MM.1S (cell line): ENCODE measurements at regions not wholly inside any gene's neighbourhood (a gene's known extent, or its start where the extent isn't known, plus 50 kb on each side); places are given as distances from the start of the nearest gene placed in this dataset.
A peak's percentile ranks its signal among the peaks of the same experiment; 100 is the strongest.
"Not testable (repeated sequence)": the region's sequence is repeated elsewhere in the genome, so short reads cannot be mapped to it uniquely, and the experiment has no call there.

ENCODE experiments used
- DNase-seq: peaks from one replicate; pipeline ENCODE4 v3.0.0-alpha.2; 2015
- H2AFZ ChIP-seq: fragments of 300-600 bp; sonication (generic); 2 replicates; pipeline ENCODE4 v1.6.0; 2016; ENCODE audit warnings: antibody characterized with exemption, low read length
- H3F3A ChIP-seq: fragments of 300-600 bp; sonication (generic); 2 replicates; pipeline ENCODE4 v1.6.1; 2016; ENCODE audit warnings: mild to moderate bottlenecking, antibody characterized with exemption, low read length, moderate library complexity, mixed read lengths; ENCODE audit not compliant: insufficient read depth
- H3K27ac ChIP-seq: fragments of 300-600 bp; sonication (generic); 2 replicates; pipeline ENCODE4 v1.5.1; 2016; ENCODE audit warnings: mild to moderate bottlenecking, low read length
- H3K27me3 ChIP-seq: fragments of 300-600 bp; sonication (generic); replicated peaks from 2 replicates; pipeline ENCODE4 v1.6.0; 2016; ENCODE audit warnings: low read length; ENCODE audit not compliant: insufficient read depth
- H3K36me3 ChIP-seq: fragments of 300-600 bp; sonication (generic); replicated peaks from 2 replicates; pipeline ENCODE4 v1.6.1; 2016; ENCODE audit warnings: mild to moderate bottlenecking, low read length, mixed read lengths; ENCODE audit not compliant: insufficient read depth
- H3K4me1 ChIP-seq: fragments of 300-600 bp; sonication (generic); 2 replicates; pipeline ENCODE4 v1.6.1; 2016; ENCODE audit warnings: low read length, mixed read lengths
- H3K4me2 ChIP-seq: fragments of 300-600 bp; sonication (generic); 2 replicates; pipeline ENCODE4 v1.6.0; 2016; ENCODE audit warnings: low read depth, low read length
- H3K4me3 ChIP-seq: fragments of 300-600 bp; sonication (generic); 2 replicates; pipeline ENCODE4 v1.5.1; 2016; ENCODE audit warnings: low read length, mixed read lengths
- H3K79me2 ChIP-seq: fragments of 300-600 bp; sonication (generic); 2 replicates; pipeline ENCODE4 v1.6.1; 2016; ENCODE audit warnings: mixed run types, low read length, mixed read lengths
- H3K9ac ChIP-seq: fragments of 300-600 bp; sonication (generic); 2 replicates; pipeline ENCODE4 v1.6.1; 2016; ENCODE audit warnings: low read length, mixed read lengths
- H3K9me2 ChIP-seq: fragments of 300-600 bp; sonication (generic); replicated peaks from 2 replicates; pipeline ENCODE4 v1.6.1; 2016; ENCODE audit warnings: mild to moderate bottlenecking, low read length, mixed read lengths; ENCODE audit not compliant: insufficient read depth
- H3K9me3 ChIP-seq: fragments of 300-600 bp; sonication (generic); replicated peaks from 2 replicates; pipeline ENCODE4 v1.6.1; 2016; ENCODE audit warnings: mild to moderate bottlenecking, low read length, mixed read lengths; ENCODE audit not compliant: insufficient read depth
- H4K20me1 ChIP-seq: fragments of 300-600 bp; sonication (generic); 2 replicates; pipeline ENCODE4 v1.6.1; 2016; ENCODE audit warnings: mild to moderate bottlenecking, low read length, moderate library complexity, mixed read lengths; ENCODE audit not compliant: insufficient read depth
- EZH2 ChIP-seq: fragments of 300-600 bp; sonication (generic); optimal IDR thresholded peaks from 2 replicates; pipeline ENCODE3; 2017; ENCODE audit warnings: low read depth, mild to moderate bottlenecking, antibody characterized with exemption, low read length, mixed read lengths
- EZH2phosphoT487 ChIP-seq: fragments of 300-600 bp; sonication (generic); IDR thresholded peaks from 2 replicates; pipeline ENCODE4 v1.6.1; 2018; ENCODE audit warnings: antibody characterized with exemption, low read length
- TF ChIP-seq, protein P1 (sequence below): fragments of 300-600 bp; sonication (generic); IDR thresholded peaks from 2 replicates; pipeline ENCODE4 v1.5.1; 2016; ENCODE audit warnings: antibody characterized with exemption, low read length, mixed read lengths

- no peaks in the 10 kb centered on the region for H3K79me2 ChIP-seq
- no peak overlapping the region for H3K4me2 ChIP-seq
- no peak overlapping the region for H3K9ac ChIP-seq
- TF ChIP-seq EZH2phosphoT487 (no peak), EZH2 (no peak)
- TF ChIP-seq, protein P1, sequence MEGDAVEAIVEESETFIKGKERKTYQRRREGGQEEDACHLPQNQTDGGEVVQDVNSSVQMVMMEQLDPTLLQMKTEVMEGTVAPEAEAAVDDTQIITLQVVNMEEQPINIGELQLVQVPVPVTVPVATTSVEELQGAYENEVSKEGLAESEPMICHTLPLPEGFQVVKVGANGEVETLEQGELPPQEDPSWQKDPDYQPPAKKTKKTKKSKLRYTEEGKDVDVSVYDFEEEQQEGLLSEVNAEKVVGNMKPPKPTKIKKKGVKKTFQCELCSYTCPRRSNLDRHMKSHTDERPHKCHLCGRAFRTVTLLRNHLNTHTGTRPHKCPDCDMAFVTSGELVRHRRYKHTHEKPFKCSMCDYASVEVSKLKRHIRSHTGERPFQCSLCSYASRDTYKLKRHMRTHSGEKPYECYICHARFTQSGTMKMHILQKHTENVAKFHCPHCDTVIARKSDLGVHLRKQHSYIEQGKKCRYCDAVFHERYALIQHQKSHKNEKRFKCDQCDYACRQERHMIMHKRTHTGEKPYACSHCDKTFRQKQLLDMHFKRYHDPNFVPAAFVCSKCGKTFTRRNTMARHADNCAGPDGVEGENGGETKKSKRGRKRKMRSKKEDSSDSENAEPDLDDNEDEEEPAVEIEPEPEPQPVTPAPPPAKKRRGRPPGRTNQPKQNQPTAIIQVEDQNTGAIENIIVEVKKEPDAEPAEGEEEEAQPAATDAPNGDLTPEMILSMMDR = no peak
- no peak overlapping the region for H2AFZ ChIP-seq
- H3K27me3 ChIP-seq = no peaks in the 10 kb centered on the region
- no peaks in the 10 kb centered on the region for H3K9me2 ChIP-seq
- no peaks in the 10 kb centered on the region for H3F3A ChIP-seq
- H3K27ac ChIP-seq = no peak overlapping the region
- H3K36me3 ChIP-seq = no peaks in the 10 kb centered on the region
- no peak overlapping the region for H3K4me3 ChIP-seq
- no peaks in the 10 kb centered on the region for H4K20me1 ChIP-seq
- H3K4me1 ChIP-seq = peaks cover 3% of the 10 kb centered on the region; the same call in 1 of the 2 replicates
- no peaks in the 10 kb centered on the region for H3K9me3 ChIP-seq
- no peak for DNase-seq
Measured at GRCh38 chr5:89330140-89330539, 447.2 kb upstream of the MEF2C start.

- TF ChIP-seq EZH2phosphoT487 = no peak
- Histone ChIP-seq H3K79me2 (no peaks in the 10 kb centered on the region), H3K27me3 (no peaks in the 10 kb centered on the region), H3F3A (no peaks in the 10 kb centered on the region), H3K9me3 (no peaks in the 10 kb centered on the region), H3K27ac (no peak overlapping the region), H3K4me3 (no peak overlapping the region), H3K4me1 (peaks cover 17% of the 10 kb centered on the region), H3K9ac (no peak overlapping the region), H3K36me3 (no peaks in the 10 kb centered on the region), H3K4me2 (no peak overlapping the region), H2AFZ (no peak overlapping the region), H4K20me1 (no peaks in the 10 kb centered on the region), H3K9me2 (no peaks in the 10 kb centered on the region)
- DNase-seq = no peak
Measured at GRCh38 chr5:89327608-89328007, 444.6 kb upstream of the MEF2C start.

DNA sequence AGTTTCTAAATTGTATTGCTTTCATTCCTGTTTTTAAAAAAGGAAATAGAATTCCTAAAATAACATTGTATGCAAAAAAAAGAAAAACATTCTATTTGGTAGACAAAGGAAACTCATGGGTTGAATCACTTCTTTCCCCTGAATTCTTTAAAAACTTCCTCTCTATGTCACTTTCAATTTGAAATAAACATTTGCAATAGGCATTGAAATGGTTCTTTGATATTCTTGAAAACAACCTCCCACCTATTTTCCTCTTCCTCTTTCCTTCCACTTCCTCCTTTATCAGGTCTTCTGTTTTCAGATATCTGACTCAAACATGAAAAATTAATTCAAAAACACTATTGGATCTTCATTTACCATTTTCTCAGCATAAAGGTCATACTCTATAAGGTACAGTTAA is 442.0 kb upstream of the MEF2C start:
- no peaks in the 10 kb centered on the region for H3K27me3 ChIP-seq
- H3K4me3 ChIP-seq = no peak overlapping the region
- no peak overlapping the region for H2AFZ ChIP-seq
- H3K4me2 ChIP-seq = peak overlapping the region; percentile 24; the same call in 1 of the 2 replicates
- no peak overlapping the region for H3K9ac ChIP-seq
- H3K9me2 ChIP-seq = no peaks in the 10 kb centered on the region
- no peaks in the 10 kb centered on the region for H3K9me3 ChIP-seq
- H4K20me1 ChIP-seq = no peaks in the 10 kb centered on the region
- TF ChIP-seq EZH2 (no peak), EZH2phosphoT487 (no peak)
- TF ChIP-seq, protein P1 = no peak
- H3K36me3 ChIP-seq = no peaks in the 10 kb centered on the region
- no peak overlapping the region for H3K27ac ChIP-seq
- no peaks in the 10 kb centered on the region for H3K79me2 ChIP-seq
- peaks cover 9% of the 10 kb centered on the region; the same call in 1 of the 2 replicates for H3F3A ChIP-seq
- no peak for DNase-seq
- peaks cover 29% of the 10 kb centered on the region for H3K4me1 ChIP-seq

GRCh38 chr5:89320421-89321277 is 437.7 kb upstream of the MEF2C start:
- H2AFZ ChIP-seq = no peak overlapping the region
- H3K27ac ChIP-seq = peak overlapping the region; percentile 74

DNA sequence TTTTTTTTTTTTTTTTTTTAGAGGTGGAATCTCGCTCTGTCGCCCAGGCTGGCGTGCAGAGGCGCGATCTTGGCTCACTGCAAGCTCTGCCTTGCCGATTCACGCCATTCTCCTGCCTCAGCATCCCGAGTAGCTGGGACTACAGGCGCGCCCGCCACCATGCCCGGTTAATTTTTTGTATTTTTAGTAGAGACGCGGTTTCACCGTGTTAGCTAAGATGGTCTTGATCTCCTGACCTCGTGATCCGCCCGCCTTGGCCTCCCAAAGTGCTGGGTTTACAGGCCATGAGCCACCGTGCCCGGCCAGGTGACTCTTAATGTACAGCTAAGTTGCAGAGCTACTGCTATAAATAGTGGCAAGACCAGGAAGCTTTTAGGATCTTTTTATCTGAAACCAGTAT is 434.9 kb upstream of the MEF2C start:
- not testable (repeated sequence) for H3K36me3 ChIP-seq, H3K9me3 ChIP-seq, H3K4me3 ChIP-seq, H2AFZ ChIP-seq, H3K27me3 ChIP-seq, H3K4me2 ChIP-seq, DNase-seq, H4K20me1 ChIP-seq, H3K9ac ChIP-seq, H3K9me2 ChIP-seq, H3K27ac ChIP-seq, H3K79me2 ChIP-seq
- H3K4me1 ChIP-seq = peaks cover 68% of the 10 kb centered on the region
- H3F3A ChIP-seq = peaks cover 38% of the 10 kb centered on the region

More at GRCh38 chr5:89320421-89321277, 437.7 kb upstream of the MEF2C start:
- H3K9me2 ChIP-seq = no peaks in the 10 kb centered on the region
- H4K20me1 ChIP-seq = no peaks in the 10 kb centered on the region
- no peaks in the 10 kb centered on the region for H3K27me3 ChIP-seq
- peaks cover 10% of the 10 kb centered on the region; the same call in 1 of the 2 replicates for H3F3A ChIP-seq
- H3K4me2 ChIP-seq = peak overlapping the region; percentile 61
- H3K9ac ChIP-seq = peak overlapping the region; percentile 24; the same call in 1 of the 2 replicates
- H3K4me3 ChIP-seq = 0 out of 2 replicates have a peak overlapping the region, but pooled peaks have one; percentile 9
- H3K4me1 ChIP-seq = peaks cover 54% of the 10 kb centered on the region
- no peak for TF ChIP-seq EZH2phosphoT487
- TF ChIP-seq EZH2 = no peak
- TF ChIP-seq, protein P1 = no peak
- DNase-seq = peak; percentile 77
- no peaks in the 10 kb centered on the region for H3K36me3 ChIP-seq
- H3K79me2 ChIP-seq = no peaks in the 10 kb centered on the region
- H3K9me3 ChIP-seq = no peaks in the 10 kb centered on the region
